ENCODE measurements at regions not wholly inside any gene's neighbourhood (a gene's known extent, or its start where the extent isn't known, plus 50 kb on each side); places are given as distances from the start of the nearest gene placed in this dataset.

GRCh38 chr16:72419638-72420037 lies 247.7 kb upstream of the PMFBP1 start:
- H3K4me1 Mint-ChIP-seq (ENCODE audit: low read depth): no peaks in the 10 kb centered on the region
- H3K9me3 Mint-ChIP-seq: peaks cover 32% of the 10 kb centered on the region
- peaks cover 22% of the 10 kb centered on the region for H3K36me3 Mint-ChIP-seq (ENCODE audit: low read depth)
- no peak overlapping the region for H3K4me3 Mint-ChIP-seq
- H3K27ac Mint-ChIP-seq: no peak overlapping the region
- H3K27me3 Mint-ChIP-seq: no peaks in the 10 kb centered on the region

DNA sequence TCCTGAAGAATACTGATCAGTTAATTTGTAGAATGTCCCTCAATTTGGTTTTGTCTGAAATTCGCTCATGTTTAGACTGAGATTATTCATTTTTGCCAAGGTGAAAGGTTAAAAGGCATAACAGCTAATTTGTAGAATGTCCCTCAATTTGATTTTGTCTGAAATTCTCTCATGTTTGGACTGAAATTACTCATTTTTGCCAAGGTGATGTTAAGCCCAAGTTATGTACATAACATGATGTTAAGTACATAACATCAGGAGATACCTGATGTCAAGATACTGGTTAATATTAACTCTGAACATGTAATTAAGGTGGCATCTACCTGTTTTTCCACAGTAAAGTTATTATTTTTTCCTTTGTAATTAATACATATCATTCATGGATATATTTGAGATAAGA lies 243.4 kb upstream of the PMFBP1 start:
- no peak overlapping the region for H3K4me3 Mint-ChIP-seq
- no peaks in the 10 kb centered on the region for H3K27me3 Mint-ChIP-seq
- H3K9me3 Mint-ChIP-seq: peaks cover 12% of the 10 kb centered on the region
- H3K4me1 Mint-ChIP-seq (ENCODE audit: low read depth): no peaks in the 10 kb centered on the region
- H3K36me3 Mint-ChIP-seq (ENCODE audit: low read depth): peaks cover 4% of the 10 kb centered on the region
- no peak overlapping the region for H3K27ac Mint-ChIP-seq

DNA sequence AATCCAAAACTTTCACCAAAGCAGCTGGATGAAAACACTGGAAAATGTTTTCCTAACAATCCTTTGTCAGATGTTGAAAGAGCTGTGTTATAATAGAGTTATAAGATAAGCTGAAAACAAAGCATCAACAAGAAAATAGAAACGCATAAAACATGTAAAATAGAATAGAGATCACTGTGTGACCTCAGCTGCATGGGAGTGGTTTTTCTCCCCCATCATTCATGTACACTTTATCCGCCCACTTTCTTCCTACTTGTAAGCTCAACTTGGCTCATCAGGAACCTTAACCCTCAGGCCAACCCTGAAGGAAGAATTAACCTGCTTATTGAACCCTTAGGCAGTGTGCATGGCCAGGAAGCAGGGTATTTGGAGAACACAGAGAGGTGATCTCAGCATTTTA lies 238.5 kb upstream of the PMFBP1 start:
- Mint-ChIP-seq H3K27me3 (no peaks in the 10 kb centered on the region), H3K36me3 (ENCODE audit: low read depth) (peaks cover 4% of the 10 kb centered on the region), H3K4me1 (ENCODE audit: low read depth) (no peaks in the 10 kb centered on the region), H3K4me3 (no peak overlapping the region), H3K27ac (no peak overlapping the region), H3K9me3 (peaks cover 7% of the 10 kb centered on the region)

DNA sequence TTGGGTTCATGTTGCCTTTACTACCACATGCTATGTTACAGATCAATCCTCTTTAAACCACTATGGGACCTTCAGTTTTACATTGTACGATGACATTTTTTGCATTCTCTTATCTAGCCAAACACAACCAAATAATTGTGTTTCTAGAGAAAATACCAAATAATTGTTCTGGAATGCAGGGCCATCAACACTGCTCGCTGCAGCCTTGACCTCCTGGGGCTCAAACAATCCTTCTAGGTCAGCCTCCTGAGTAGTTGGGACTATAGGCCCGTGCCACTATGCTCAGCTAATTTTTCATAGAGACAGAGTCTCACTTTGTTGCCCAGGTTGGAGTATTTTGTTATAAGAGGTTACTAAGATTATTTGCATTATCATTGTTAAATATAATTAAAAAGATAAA lies 237.5 kb upstream of the PMFBP1 start:
- no peaks in the 10 kb centered on the region for H3K36me3 Mint-ChIP-seq (ENCODE audit: low read depth)
- no peak overlapping the region for H3K4me3 Mint-ChIP-seq
- H3K27ac Mint-ChIP-seq: no peak overlapping the region
- no peaks in the 10 kb centered on the region for H3K4me1 Mint-ChIP-seq (ENCODE audit: low read depth)
- H3K27me3 Mint-ChIP-seq: no peaks in the 10 kb centered on the region
- peaks cover 3% of the 10 kb centered on the region for H3K9me3 Mint-ChIP-seq

- Mint-ChIP-seq H3K27me3 (no peaks in the 10 kb centered on the region), H3K36me3 (ENCODE audit: low read depth) (no peaks in the 10 kb centered on the region), H3K4me3 (no peak overlapping the region), H3K9me3 (peaks cover 10% of the 10 kb centered on the region), H3K27ac (no peak overlapping the region), H3K4me1 (ENCODE audit: low read depth) (no peaks in the 10 kb centered on the region)
These were observed 234.4 kb upstream of the PMFBP1 start for GRCh38 chr16:72406390-72406789.

DNA sequence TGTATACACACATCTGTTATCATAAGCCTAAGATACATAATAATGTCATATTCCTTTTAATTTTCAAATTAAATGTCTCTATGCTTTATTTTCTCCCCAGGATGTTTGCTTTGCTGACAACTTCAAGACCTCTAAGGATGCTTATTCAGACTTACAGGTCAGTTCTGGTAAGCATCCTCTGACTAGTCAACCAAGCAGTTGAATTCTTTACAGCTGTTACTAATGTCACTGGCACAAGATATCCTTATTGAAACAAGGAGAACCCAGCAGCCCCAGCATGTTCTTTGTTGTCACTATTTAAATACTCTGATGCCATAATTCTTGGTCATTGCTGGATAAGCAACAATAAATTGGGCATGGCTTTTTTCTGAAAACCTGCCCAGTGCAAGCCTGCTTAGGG lies 232.3 kb upstream of the PMFBP1 start:
- no peaks in the 10 kb centered on the region for H3K36me3 Mint-ChIP-seq (ENCODE audit: low read depth)
- H3K27ac Mint-ChIP-seq: no peak overlapping the region
- H3K27me3 Mint-ChIP-seq: no peaks in the 10 kb centered on the region
- H3K4me3 Mint-ChIP-seq: no peak overlapping the region
- peaks cover 3% of the 10 kb centered on the region for H3K4me1 Mint-ChIP-seq (ENCODE audit: low read depth)
- peaks cover 10% of the 10 kb centered on the region for H3K9me3 Mint-ChIP-seq

DNA sequence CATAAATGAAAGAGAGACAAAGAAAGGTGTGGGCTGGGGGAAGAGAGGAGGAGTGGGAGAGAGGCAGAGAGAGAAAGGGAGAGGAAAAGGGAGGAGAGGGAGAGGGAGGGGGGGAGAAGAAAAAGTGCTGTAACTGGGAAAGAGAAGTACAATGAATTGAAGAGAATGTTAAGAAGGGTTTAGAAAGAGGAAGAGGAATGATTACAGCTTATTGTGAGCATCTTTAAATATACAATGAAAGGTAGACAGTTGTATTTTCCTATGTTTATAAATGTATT lies 229.1 kb upstream of the PMFBP1 start:
- no peak overlapping the region for H3K27ac Mint-ChIP-seq
- no peaks in the 10 kb centered on the region for H3K27me3 Mint-ChIP-seq
- H3K36me3 Mint-ChIP-seq (ENCODE audit: low read depth): no peaks in the 10 kb centered on the region
- H3K9me3 Mint-ChIP-seq: peaks cover 7% of the 10 kb centered on the region
- peaks cover 3% of the 10 kb centered on the region for H3K4me1 Mint-ChIP-seq (ENCODE audit: low read depth)
- no peak overlapping the region for H3K4me3 Mint-ChIP-seq

DNA sequence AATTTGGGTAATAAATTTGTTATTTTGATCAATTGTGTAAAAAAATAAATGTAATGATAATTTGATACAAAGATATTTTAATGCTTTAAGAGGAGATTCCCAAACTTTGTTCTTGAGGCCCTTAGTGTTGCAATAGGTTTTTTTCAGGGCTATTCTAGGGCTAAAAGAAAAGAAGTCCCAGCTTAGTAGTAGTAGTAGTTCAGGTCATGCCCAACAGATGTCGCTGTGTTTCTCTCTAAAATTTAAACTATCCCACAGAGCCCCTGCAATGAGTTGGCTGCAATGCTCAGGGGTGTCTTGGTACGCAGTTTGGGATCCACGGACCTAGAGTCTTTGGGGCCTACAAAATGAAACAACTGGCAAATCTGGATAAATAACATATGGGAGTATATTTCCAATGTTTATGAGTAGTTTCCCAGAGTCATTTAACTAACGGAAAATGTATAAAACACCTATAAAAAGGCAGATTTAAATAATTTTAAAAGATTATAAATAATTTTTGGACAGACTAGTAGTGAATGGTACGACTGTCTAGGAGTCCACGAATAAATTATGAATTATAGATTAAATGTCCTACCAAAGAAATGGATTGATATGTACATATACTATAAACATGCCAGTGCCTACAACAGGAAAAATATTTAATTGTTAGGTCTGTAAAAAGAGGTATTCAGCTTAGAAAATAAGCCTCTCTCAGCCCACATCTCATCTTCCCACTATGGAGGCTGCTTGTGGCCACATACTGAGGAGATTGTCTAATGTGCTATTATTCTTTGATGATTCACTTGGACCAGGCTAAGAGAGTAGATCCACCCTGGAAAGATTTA lies 228.5 kb upstream of the PMFBP1 start:
- Mint-ChIP-seq H3K4me3 (no peak overlapping the region), H3K36me3 (ENCODE audit: low read depth) (no peaks in the 10 kb centered on the region), H3K9me3 (peaks cover 7% of the 10 kb centered on the region), H3K4me1 (ENCODE audit: low read depth) (peaks cover 3% of the 10 kb centered on the region), H3K27me3 (no peaks in the 10 kb centered on the region), H3K27ac (no peak overlapping the region)

DNA sequence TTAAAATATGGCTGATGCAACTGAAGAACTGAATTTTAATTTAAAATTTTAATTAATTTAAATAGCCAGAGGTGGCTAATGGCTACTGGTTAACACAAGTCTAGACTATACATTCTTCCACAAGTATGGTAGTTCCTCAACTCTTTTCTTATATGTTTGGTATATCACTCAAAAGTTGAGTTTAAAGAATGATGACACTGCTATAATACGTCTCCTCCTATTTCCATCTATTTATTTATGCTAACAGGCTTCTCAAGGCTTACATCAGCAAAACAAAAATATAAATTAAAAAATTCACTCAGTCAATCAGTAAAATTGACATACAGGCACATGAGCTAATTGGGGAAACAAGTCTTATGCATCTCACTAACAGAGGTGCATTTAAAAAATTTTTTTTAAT lies 227.9 kb upstream of the PMFBP1 start:
- Mint-ChIP-seq H3K4me1 (ENCODE audit: low read depth) (peaks cover 3% of the 10 kb centered on the region), H3K27me3 (no peaks in the 10 kb centered on the region), H3K36me3 (ENCODE audit: low read depth) (peaks cover 1% of the 10 kb centered on the region), H3K27ac (no peak overlapping the region), H3K9me3 (peaks cover 11% of the 10 kb centered on the region), H3K4me3 (no peak overlapping the region)

GRCh38 chr16:72397876-72398275 lies 225.9 kb upstream of the PMFBP1 start:
- H3K4me1 Mint-ChIP-seq (ENCODE audit: low read depth): peaks cover 3% of the 10 kb centered on the region
- H3K4me3 Mint-ChIP-seq: no peak overlapping the region
- no peak overlapping the region for H3K27ac Mint-ChIP-seq
- H3K9me3 Mint-ChIP-seq: peaks cover 15% of the 10 kb centered on the region
- no peaks in the 10 kb centered on the region for H3K27me3 Mint-ChIP-seq
- H3K36me3 Mint-ChIP-seq (ENCODE audit: low read depth): peaks cover 13% of the 10 kb centered on the region

GRCh38 chr16:72394526-72394925 lies 222.6 kb upstream of the PMFBP1 start:
- Mint-ChIP-seq H3K27ac (no peak overlapping the region), H3K9me3 (peaks cover 12% of the 10 kb centered on the region), H3K36me3 (ENCODE audit: low read depth) (peaks cover 13% of the 10 kb centered on the region), H3K4me3 (no peak overlapping the region), H3K4me1 (ENCODE audit: low read depth) (no peaks in the 10 kb centered on the region), H3K27me3 (no peaks in the 10 kb centered on the region)

- Mint-ChIP-seq H3K4me3 (no peak overlapping the region), H3K36me3 (ENCODE audit: low read depth) (peaks cover 28% of the 10 kb centered on the region), H3K27me3 (no peaks in the 10 kb centered on the region), H3K27ac (no peak overlapping the region), H3K9me3 (peaks cover 18% of the 10 kb centered on the region), H3K4me1 (ENCODE audit: low read depth) (no peaks in the 10 kb centered on the region)
These were observed 217.8 kb upstream of the PMFBP1 start for GRCh38 chr16:72389791-72390190.

GRCh38 chr16:72388007-72388406 lies 216.1 kb upstream of the PMFBP1 start:
- peaks cover 22% of the 10 kb centered on the region for H3K36me3 Mint-ChIP-seq (ENCODE audit: low read depth)
- H3K4me3 Mint-ChIP-seq: no peak overlapping the region
- no peaks in the 10 kb centered on the region for H3K27me3 Mint-ChIP-seq
- H3K9me3 Mint-ChIP-seq: peaks cover 11% of the 10 kb centered on the region
- H3K27ac Mint-ChIP-seq: no peak overlapping the region
- no peaks in the 10 kb centered on the region for H3K4me1 Mint-ChIP-seq (ENCODE audit: low read depth)

GRCh38 chr16:72384651-72385050 lies 212.7 kb upstream of the PMFBP1 start:
- Mint-ChIP-seq H3K27ac (no peak overlapping the region), H3K4me3 (no peak overlapping the region), H3K4me1 (ENCODE audit: low read depth) (no peaks in the 10 kb centered on the region), H3K9me3 (peaks cover 16% of the 10 kb centered on the region), H3K27me3 (no peaks in the 10 kb centered on the region), H3K36me3 (ENCODE audit: low read depth) (peaks cover 22% of the 10 kb centered on the region)

DNA sequence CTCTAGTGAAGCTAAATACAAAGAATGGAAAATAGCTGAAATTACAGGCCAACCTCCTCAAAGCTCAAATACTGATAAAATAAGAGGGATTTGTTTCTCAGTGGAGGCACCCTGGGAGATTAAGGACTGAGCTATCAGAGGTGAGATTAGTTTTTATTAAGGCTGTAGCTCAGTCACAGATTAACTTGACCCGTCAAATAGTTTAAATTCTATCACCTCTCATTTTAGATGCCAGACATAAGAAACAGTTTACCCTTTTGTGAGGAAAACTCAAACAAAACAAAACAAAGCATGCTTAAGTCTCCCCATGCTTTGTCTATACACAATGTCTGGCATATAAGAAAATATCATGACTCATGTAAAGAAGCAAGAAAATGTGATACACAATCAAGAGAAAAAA lies 208.3 kb upstream of the PMFBP1 start:
- Mint-ChIP-seq H3K9me3 (peaks cover 4% of the 10 kb centered on the region), H3K36me3 (ENCODE audit: low read depth) (peaks cover 5% of the 10 kb centered on the region), H3K27ac (no peak overlapping the region), H3K4me3 (no peak overlapping the region), H3K27me3 (no peaks in the 10 kb centered on the region), H3K4me1 (ENCODE audit: low read depth) (no peaks in the 10 kb centered on the region)

DNA sequence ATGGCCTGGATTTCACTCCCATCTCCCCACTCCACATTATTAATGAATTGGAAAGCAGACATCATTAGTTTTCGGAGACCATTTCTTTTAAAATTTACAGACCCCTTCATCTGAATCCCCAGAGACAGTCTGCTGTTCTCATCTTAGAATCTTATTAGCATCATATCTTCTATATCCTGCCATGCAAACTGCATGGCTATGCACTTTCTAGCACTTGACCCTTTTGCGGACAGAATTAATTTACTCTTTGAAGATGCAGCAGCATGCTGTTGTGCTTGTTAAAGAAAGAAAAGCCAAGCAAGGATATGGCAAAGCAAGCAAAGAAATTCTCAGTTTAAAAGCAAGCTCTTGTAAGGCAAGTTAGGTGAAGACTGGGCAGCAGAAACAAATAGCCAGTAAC lies 201.2 kb upstream of the PMFBP1 start:
- Mint-ChIP-seq H3K27ac (no peak overlapping the region), H3K4me1 (ENCODE audit: low read depth) (no peaks in the 10 kb centered on the region)

More for the DNA sequence above, 201.2 kb upstream of the PMFBP1 start:
- H3K36me3 Mint-ChIP-seq (ENCODE audit: low read depth): no peaks in the 10 kb centered on the region
- H3K27me3 Mint-ChIP-seq: no peaks in the 10 kb centered on the region
- peaks cover 3% of the 10 kb centered on the region for H3K9me3 Mint-ChIP-seq
- H3K4me3 Mint-ChIP-seq: no peak overlapping the region
